H9 (cell line): ENCODE measurements at regions not wholly inside any gene's neighbourhood (a gene's known extent, or its start where the extent isn't known, plus 50 kb on each side); places are given as distances from the start of the nearest gene placed in this dataset.

Experiments used
- DNase-seq: peaks from one replicate; pipeline ENCODE4 v3.0.0-alpha.2; 2017
- H2AFZ ChIP-seq: one replicate; pipeline ENCODE4 v1.6.1; 2013; ENCODE audit warnings: mild to moderate bottlenecking, low read length, control low read depth, moderate library complexity
- H2AK5ac ChIP-seq: 2 replicates; pipeline ENCODE4 v1.6.1; 2013; ENCODE audit warnings: low read length, control low read depth, mixed read lengths; ENCODE audit not compliant: insufficient read length
- H2BK120ac ChIP-seq: one replicate; pipeline ENCODE4 v1.6.1; 2013; ENCODE audit warnings: low read depth, mild to moderate bottlenecking, low read length, control low read depth, inconsistent platforms; ENCODE audit not compliant: poor library complexity, severe bottlenecking
- H2BK12ac ChIP-seq: 2 replicates; pipeline ENCODE4 v1.6.1; 2013; ENCODE audit warnings: low read length, control low read depth, mixed read lengths, low read depth; ENCODE audit not compliant: insufficient read length
- H2BK15ac ChIP-seq: 2 replicates; pipeline ENCODE4 v1.6.1; 2013; ENCODE audit warnings: low read depth, low read length, control low read depth
- H2BK20ac ChIP-seq: one replicate; pipeline ENCODE4 v1.6.1; 2013; ENCODE audit warnings: low read depth, mild to moderate bottlenecking, low read length, control low read depth, inconsistent platforms; ENCODE audit not compliant: poor library complexity, severe bottlenecking
- H2BK5ac ChIP-seq: 2 replicates; pipeline ENCODE4 v1.6.1; 2013; ENCODE audit warnings: low read length, control low read depth, mixed read lengths; ENCODE audit not compliant: insufficient read length
- H3K14ac ChIP-seq: 2 replicates; pipeline ENCODE4 v1.6.1; 2013; ENCODE audit warnings: low read length, control low read depth; ENCODE audit not compliant: insufficient read depth
- H3K18ac ChIP-seq: 2 replicates; pipeline ENCODE4 v1.6.1; 2013; ENCODE audit warnings: low read depth, mild to moderate bottlenecking, mixed read lengths, low read length, control low read depth; ENCODE audit not compliant: insufficient read length
- H3K23ac ChIP-seq: 2 replicates; pipeline ENCODE4 v1.6.1; 2013; ENCODE audit warnings: low read length, control low read depth, mixed read lengths, low read depth; ENCODE audit not compliant: insufficient read length
- H3K23me2 ChIP-seq: 2 replicates; pipeline ENCODE4 v1.6.1; 2013; ENCODE audit warnings: low read depth, mild to moderate bottlenecking, mixed read lengths, low read length, control low read depth; ENCODE audit not compliant: insufficient read length, poor library complexity, severe bottlenecking
- H3K27ac ChIP-seq: 2 replicates; pipeline ENCODE4 v1.5.1; 2013; ENCODE audit warnings: low read length, control low read depth, mixed read lengths, low read depth; ENCODE audit not compliant: insufficient read length
- H3K27me3 ChIP-seq: 2 replicates; pipeline ENCODE4 v1.6.1; 2013; ENCODE audit warnings: low read length, control low read depth, inconsistent platforms; ENCODE audit not compliant: insufficient read depth
- H3K4ac ChIP-seq: 2 replicates; pipeline ENCODE4 v1.6.1; 2013; ENCODE audit warnings: low read depth, mild to moderate bottlenecking, control low read depth, inconsistent platforms, low read length, moderate library complexity
- H3K4me1 ChIP-seq: 2 replicates; pipeline ENCODE4 v1.6.1; 2013; ENCODE audit warnings: low read length, control low read depth, inconsistent platforms; ENCODE audit not compliant: insufficient read depth
- H3K4me2 ChIP-seq: 2 replicates; pipeline ENCODE4 v1.6.1; 2013; ENCODE audit warnings: low read length, control low read depth, mixed read lengths; ENCODE audit not compliant: insufficient read length, insufficient read depth
- H3K56ac ChIP-seq: 2 replicates; pipeline ENCODE4 v1.6.1; 2013; ENCODE audit warnings: low read depth, mild to moderate bottlenecking, mixed read lengths, low read length, control low read depth; ENCODE audit not compliant: insufficient read length
- H3K79me1 ChIP-seq: 2 replicates; pipeline ENCODE4 v1.6.1; 2013; ENCODE audit warnings: low read depth, mild to moderate bottlenecking, moderate library complexity, low read length, control low read depth, inconsistent platforms; ENCODE audit not compliant: insufficient read depth, poor library complexity, severe bottlenecking
- H3K79me2 ChIP-seq: 2 replicates; pipeline ENCODE4 v1.6.1; 2013; ENCODE audit warnings: low read length, control low read depth, inconsistent platforms; ENCODE audit not compliant: insufficient read depth
- H3K9ac ChIP-seq: 2 replicates; pipeline ENCODE4 v1.6.1; 2013; ENCODE audit warnings: low read length, control low read depth, mixed read lengths; ENCODE audit not compliant: insufficient read length; ENCODE audit errors: extremely low read depth
- H3K9me3 ChIP-seq: one replicate; pipeline ENCODE4 v1.6.1; 2013; ENCODE audit warnings: low read depth, low read length, inconsistent platforms; ENCODE audit not compliant: control insufficient read depth
- H3T11ph ChIP-seq: one replicate; pipeline ENCODE4 v1.6.1; 2013; ENCODE audit warnings: mild to moderate bottlenecking, low read length, control low read depth, inconsistent platforms
- H4K20me1 ChIP-seq: one replicate; pipeline ENCODE4 v1.6.1; 2013; ENCODE audit not compliant: control insufficient read depth, insufficient read length, insufficient read depth
- H4K5ac ChIP-seq: 2 replicates; pipeline ENCODE4 v1.6.1; 2013; ENCODE audit warnings: low read depth, mild to moderate bottlenecking, mixed read lengths, low read length, control low read depth; ENCODE audit not compliant: insufficient read length
- H4K8ac ChIP-seq: replicated peaks from 2 replicates; pipeline ENCODE4 v1.6.1; 2013; ENCODE audit warnings: low read length, control low read depth, mixed read lengths, low read depth; ENCODE audit not compliant: insufficient read length
- H4K91ac ChIP-seq: 2 replicates; pipeline ENCODE4 v1.6.1; 2013; ENCODE audit warnings: low read depth, mild to moderate bottlenecking, moderate library complexity, mixed read lengths, low read length, control low read depth; ENCODE audit not compliant: insufficient read length
- H3K27ac Mint-ChIP-seq, 3 experiments: 2 replicates in 2 of 3; 3 replicates in 1 of 3; pipeline ENCODE4 v1.8.0; 2020 to 2021; ENCODE audit warnings: mixed read lengths in 3 of 3, mild to moderate bottlenecking in 1 of 3, moderate library complexity in 1 of 3
- H3K27me3 Mint-ChIP-seq: 2 replicates; pipeline ENCODE4 v1.8.0; 2021; ENCODE audit warnings: low read depth, mild to moderate bottlenecking, moderate library complexity, mixed read lengths
- H3K36me3 Mint-ChIP-seq, 3 experiments: 2 replicates in 2 of 3; 3 replicates in 1 of 3; pipeline ENCODE4 v1.8.0; 2020 to 2021; ENCODE audit warnings: low read depth in 3 of 3, mixed read lengths in 3 of 3; ENCODE audit not compliant: insufficient read depth in 1 of 3
- H3K4me1 Mint-ChIP-seq, 2 experiments: 2 replicates each; pipeline ENCODE4 v1.8.0; 2020; ENCODE audit warnings: mixed read lengths in 2 of 2
- H3K4me3 Mint-ChIP-seq, 2 experiments: 2 replicates in 1 of 2; 3 replicates in 1 of 2; pipeline ENCODE4 v1.8.0; 2020 to 2021; ENCODE audit warnings: mild to moderate bottlenecking in 2 of 2, mixed read lengths in 2 of 2, moderate library complexity in 1 of 2
- H3K9me3 Mint-ChIP-seq, 2 experiments: 2 replicates in 1 of 2; 3 replicates in 1 of 2; pipeline ENCODE4 v1.8.0; 2020; ENCODE audit warnings: mild to moderate bottlenecking in 2 of 2, mixed read lengths in 2 of 2, moderate library complexity in 1 of 2
- WGBS: extraction: QIAGEN DNeasy Blood & Tissue Kit; methylation state at CpG from one replicate; pipeline ENCODE4 v1.1.7; 2013; ENCODE audit warnings: missing lambda C conversion rate, low lambda C conversion rate, mixed read lengths; ENCODE audit not compliant: insufficient read length; ENCODE audit errors: extremely low coverage; 5-methylcytosine and 5-hydroxymethylcytosine counted together
- TF ChIP-seq, protein P1 (sequence below): fragments of 200-600 bp; sonication (generic); conservative IDR thresholded peaks from 3 replicates; pipeline ENCODE4 v1.8.0; 2021; ENCODE audit warnings: antibody characterized with exemption, mild to moderate bottlenecking

DNA sequence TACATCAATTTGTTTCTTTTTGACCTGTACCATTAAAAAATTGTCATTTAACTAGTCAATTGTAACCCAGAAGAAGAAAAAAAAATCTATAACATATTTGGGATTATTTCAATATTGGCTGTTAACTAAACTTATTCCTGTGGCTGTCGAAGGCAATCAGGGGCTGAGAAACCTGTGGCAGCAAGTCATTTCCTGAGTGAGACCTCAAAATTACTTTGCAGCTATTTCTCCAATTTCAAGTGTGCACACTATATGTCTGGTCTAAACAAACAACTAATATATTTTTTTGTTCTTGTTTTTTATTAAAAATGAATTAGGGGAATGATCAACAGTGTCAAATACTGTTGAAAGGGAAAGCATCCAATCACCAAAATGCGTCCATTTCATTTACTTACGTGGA is 1357.6 kb upstream of the B3GALT2 start:
- Mint-ChIP-seq H3K27ac (no peak overlapping the region), H3K27me3 (no peaks in the 10 kb centered on the region), H3K4me3 (no peak overlapping the region), H3K4me1 (peaks cover 5 to 6% of the 10 kb centered on the region in 2 experiments), H3K36me3 (no peaks in the 10 kb centered on the region; a peak in 1 of 7 replicates), H3K9me3 (peaks cover 6 to 13% of the 10 kb centered on the region in 2 experiments; a peak in 4 of 5 replicates)
- Histone ChIP-seq H2BK5ac (no peak overlapping the region), H2BK15ac (no peak overlapping the region), H4K91ac (no peak overlapping the region), H3K27ac (no peak overlapping the region), H2BK20ac (no peak overlapping the region), H3K4me2 (no peak overlapping the region), H3K9me3 (no peaks in the 10 kb centered on the region), H3K4me1 (no peaks in the 10 kb centered on the region), H4K20me1 (no peaks in the 10 kb centered on the region), H4K5ac (no peak overlapping the region), H2AK5ac (no peak overlapping the region), H3T11ph (no peak overlapping the region), H3K9ac (no peak overlapping the region), H3K4ac (no peak overlapping the region), H3K27me3 (no peaks in the 10 kb centered on the region), H3K23me2 (no peaks in the 10 kb centered on the region), H2AFZ (no peak overlapping the region), H3K79me1 (no peaks in the 10 kb centered on the region), H2BK12ac (no peak overlapping the region), H4K8ac (no peak overlapping the region), H3K23ac (no peak overlapping the region), H3K14ac (no peak overlapping the region), H3K79me2 (no peaks in the 10 kb centered on the region), H3K56ac (no peak overlapping the region), H3K18ac (no peak overlapping the region), H2BK120ac (no peak overlapping the region)
- TF ChIP-seq, protein P1, sequence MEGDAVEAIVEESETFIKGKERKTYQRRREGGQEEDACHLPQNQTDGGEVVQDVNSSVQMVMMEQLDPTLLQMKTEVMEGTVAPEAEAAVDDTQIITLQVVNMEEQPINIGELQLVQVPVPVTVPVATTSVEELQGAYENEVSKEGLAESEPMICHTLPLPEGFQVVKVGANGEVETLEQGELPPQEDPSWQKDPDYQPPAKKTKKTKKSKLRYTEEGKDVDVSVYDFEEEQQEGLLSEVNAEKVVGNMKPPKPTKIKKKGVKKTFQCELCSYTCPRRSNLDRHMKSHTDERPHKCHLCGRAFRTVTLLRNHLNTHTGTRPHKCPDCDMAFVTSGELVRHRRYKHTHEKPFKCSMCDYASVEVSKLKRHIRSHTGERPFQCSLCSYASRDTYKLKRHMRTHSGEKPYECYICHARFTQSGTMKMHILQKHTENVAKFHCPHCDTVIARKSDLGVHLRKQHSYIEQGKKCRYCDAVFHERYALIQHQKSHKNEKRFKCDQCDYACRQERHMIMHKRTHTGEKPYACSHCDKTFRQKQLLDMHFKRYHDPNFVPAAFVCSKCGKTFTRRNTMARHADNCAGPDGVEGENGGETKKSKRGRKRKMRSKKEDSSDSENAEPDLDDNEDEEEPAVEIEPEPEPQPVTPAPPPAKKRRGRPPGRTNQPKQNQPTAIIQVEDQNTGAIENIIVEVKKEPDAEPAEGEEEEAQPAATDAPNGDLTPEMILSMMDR: no peak
- WGBS: no CpG with 5 or more reads among the region's 3 CpGs
- no peak for DNase-seq
